CD14-positive monocyte (primary cell): ENCODE measurements at regions not wholly inside any gene's neighbourhood (a gene's known extent, or its start where the extent isn't known, plus 50 kb on each side); places are given as distances from the start of the nearest gene placed in this dataset.

Source experiments
- DNase-seq, 3 donors: peaks; one replicate each; pipeline ENCODE4 v3.0.0-alpha.2; 2011 to 2022
- H2AFZ ChIP-seq: 2 replicates; pipeline ENCODE4 v1.6.0; 2012; ENCODE audit warnings: mild to moderate bottlenecking, low read depth, low read length, inconsistent platforms; ENCODE audit not compliant: insufficient read depth, poor library complexity, severe bottlenecking
- H3K27ac ChIP-seq, 2 donors: 1 replicate in 1 of 2; 2 replicates in 1 of 2; pipeline ENCODE4 v1.5.1; 2012 to 2013; ENCODE audit warnings: low read length in 2 of 2, control low read depth in 1 of 2, inconsistent platforms in 1 of 2, low read depth in 1 of 2, mild to moderate bottlenecking in 1 of 2
- H3K27me3 ChIP-seq, 2 donors: one replicate each; pipeline versions ENCODE4 v1.6.0 to v1.6.1; 2011 to 2013; ENCODE audit warnings: low read length in 2 of 2; ENCODE audit not compliant: control insufficient read depth in 2 of 2, insufficient read depth in 2 of 2
- H3K36me3 ChIP-seq, 2 donors: replicated peaks in 1 of 2; 1 replicate in 1 of 2; 2 replicates in 1 of 2; pipeline versions ENCODE4 v1.5.1 to v1.6.1; 2012 to 2013; ENCODE audit warnings: low read length in 2 of 2, control low read depth in 1 of 2, inconsistent platforms in 1 of 2, mild to moderate bottlenecking in 1 of 2; ENCODE audit not compliant: insufficient read depth in 2 of 2, control insufficient read depth in 1 of 2
- H3K4me1 ChIP-seq, 2 donors: 1 replicate in 1 of 2; 2 replicates in 1 of 2; pipeline versions ENCODE4 v1.5.1 to v1.6.1; 2012 to 2013; ENCODE audit warnings: low read length in 2 of 2, control low read depth in 1 of 2, inconsistent platforms in 1 of 2, mild to moderate bottlenecking in 1 of 2, moderate library complexity in 1 of 2; ENCODE audit not compliant: insufficient read depth in 2 of 2, control insufficient read depth in 1 of 2
- H3K4me2 ChIP-seq: replicated peaks from 2 replicates; pipeline ENCODE3; 2012; ENCODE audit warnings: low read length, moderate library complexity, mild to moderate bottlenecking; ENCODE audit not compliant: poor library complexity, severe bottlenecking; ENCODE audit errors: extremely low read depth
- H3K4me3 ChIP-seq, 3 experiments: fragments of 200-600 bp in 1 of 3; sonication (generic) in 1 of 3; replicated peaks in 1 of 3; 1 replicate in 2 of 3; 2 replicates in 1 of 3; pipeline ENCODE4 v1.5.1; 2011 to 2013; ENCODE audit warnings: low read length in 3 of 3, mild to moderate bottlenecking in 3 of 3, control low read depth in 2 of 3, low read depth in 2 of 3, inconsistent platforms in 1 of 3, moderate library complexity in 1 of 3
- H3K79me2 ChIP-seq: 2 replicates; pipeline ENCODE4 v1.6.0; 2012; ENCODE audit warnings: mild to moderate bottlenecking, control low read depth, inconsistent platforms, low read length, moderate library complexity; ENCODE audit not compliant: insufficient read depth
- H3K9ac ChIP-seq: 2 replicates; pipeline ENCODE4 v1.6.0; 2017; ENCODE audit warnings: low read length, mild to moderate bottlenecking; ENCODE audit not compliant: insufficient read depth, poor library complexity, severe bottlenecking
- H3K9me3 ChIP-seq, 2 donors: replicated peaks in 1 of 2; 1 replicate in 1 of 2; 2 replicates in 1 of 2; pipeline versions ENCODE4 v1.5.1 to v1.6.1; 2012 to 2013; ENCODE audit warnings: low read length in 2 of 2, control low read depth in 1 of 2; ENCODE audit not compliant: control insufficient read depth in 1 of 2, insufficient read depth in 1 of 2
- H4K20me1 ChIP-seq: 2 replicates; pipeline ENCODE4 v1.6.0; 2012; ENCODE audit warnings: mild to moderate bottlenecking, low read length, control low read depth, moderate library complexity; ENCODE audit not compliant: insufficient read depth
- H3K27ac Mint-ChIP-seq, 7 donors: one replicate each; pipeline ENCODE4 v1.8.0; 2020; ENCODE audit warnings: mild to moderate bottlenecking in 7 of 7, mixed read lengths in 7 of 7, moderate library complexity in 6 of 7, inconsistent platforms in 2 of 7
- H3K27me3 Mint-ChIP-seq, 3 donors: one replicate each; pipeline ENCODE4 v1.8.0; 2021 to 2022; ENCODE audit warnings: low read depth in 3 of 3, mild to moderate bottlenecking in 3 of 3, mixed read lengths in 3 of 3, moderate library complexity in 3 of 3, inconsistent platforms in 1 of 3
- H3K36me3 Mint-ChIP-seq, 2 donors: one replicate each; pipeline ENCODE4 v1.8.0; 2020; ENCODE audit warnings: mixed read lengths in 2 of 2, inconsistent platforms in 1 of 2, mild to moderate bottlenecking in 1 of 2
- H3K4me1 Mint-ChIP-seq: one replicate; pipeline ENCODE4 v1.8.0; 2020; ENCODE audit warnings: mild to moderate bottlenecking, mixed read lengths
- H3K4me3 Mint-ChIP-seq, 2 donors: one replicate each; pipeline ENCODE4 v1.8.0; 2020; ENCODE audit warnings: mild to moderate bottlenecking in 2 of 2, mixed read lengths in 2 of 2, moderate library complexity in 1 of 2
- H3K9me3 Mint-ChIP-seq, 7 donors: one replicate each; pipeline ENCODE4 v1.8.0; 2020 to 2022; ENCODE audit warnings: mixed read lengths in 7 of 7, mild to moderate bottlenecking in 6 of 7, moderate library complexity in 6 of 7, inconsistent platforms in 2 of 7
- CTCF ChIP-seq: fragments of 200-600 bp; IDR thresholded peaks from one replicate; pipeline ENCODE4 v1.8.0; 2022; ENCODE audit warnings: antibody characterized with exemption, mild to moderate bottlenecking
- WGBS: methylation state at CpG from one replicate; pipeline ENCODE4 v1.1.5; 2013; ENCODE audit warnings: missing lambda C conversion rate; ENCODE audit not compliant: insufficient coverage; 5-methylcytosine and 5-hydroxymethylcytosine counted together
- intact Hi-C, 2 donors: fragments of 100-400 bp; cut with micrococcal nuclease; formaldehyde crosslinking; loops; one replicate each; pipeline versions ENCODE4 v1.15.0 to v1.15.1; 2023

GRCh38 chr9:30925635-30926034, 1458.8 kb upstream of the ACO1 start:
- Histone ChIP-seq H3K79me2 (no peaks in the 10 kb centered on the region), H3K36me3 (no peaks in the 10 kb centered on the region), H3K4me2 (no peak overlapping the region), H3K9ac (no peak overlapping the region), H3K27me3 (no peaks in the 10 kb centered on the region), H3K4me3 (no peak overlapping the region), H4K20me1 (no peaks in the 10 kb centered on the region), H2AFZ (no peak overlapping the region), H3K27ac (no peak overlapping the region), H3K9me3 (no peaks in the 10 kb centered on the region), H3K4me1 (no peaks in the 10 kb centered on the region)
- Mint-ChIP-seq H3K36me3 (no peaks in the 10 kb centered on the region), H3K4me3 (no peak overlapping the region), H3K27ac (no peak overlapping the region), H3K9me3 (no peaks in the 10 kb centered on the region), H3K27me3 (no peaks in the 10 kb centered on the region), H3K4me1 (no peaks in the 10 kb centered on the region)
- WGBS = no CpG with 5 or more reads among the region's 2 CpGs
- no peak for DNase-seq
- intact Hi-C loops = no loop called here
- no peak for TF ChIP-seq CTCF

DNA sequence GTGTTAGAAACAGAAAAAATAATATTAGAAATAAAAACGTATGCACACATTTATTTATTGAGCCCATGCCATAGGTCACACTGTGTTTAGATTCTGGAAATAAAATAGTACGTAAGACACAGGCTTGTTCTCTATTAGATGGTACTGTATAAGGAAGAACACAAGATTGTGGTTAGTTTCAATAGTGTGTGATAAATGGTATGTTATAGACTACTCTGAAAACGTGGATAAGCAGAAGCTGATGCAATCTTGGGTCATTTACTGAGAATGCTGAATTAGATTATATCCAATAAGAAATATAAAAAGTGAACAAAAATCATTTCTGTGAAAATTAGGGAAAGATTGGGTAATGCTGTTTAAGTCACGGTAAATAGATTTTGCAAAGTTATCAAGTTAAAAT, 1456.4 kb upstream of the ACO1 start:
- Histone ChIP-seq H3K9ac (no peak overlapping the region), H3K27ac (no peak overlapping the region), H3K4me1 (no peaks in the 10 kb centered on the region), H3K79me2 (no peaks in the 10 kb centered on the region), H4K20me1 (no peaks in the 10 kb centered on the region), H2AFZ (no peak overlapping the region), H3K4me3 (no peak overlapping the region), H3K27me3 (no peaks in the 10 kb centered on the region), H3K9me3 (no peaks in the 10 kb centered on the region), H3K36me3 (no peaks in the 10 kb centered on the region), H3K4me2 (no peak overlapping the region)
- no peak overlapping the region for H3K4me3 Mint-ChIP-seq
- DNase-seq = no peak
- 67% methylated on average over 1 of the region's 4 CpGs for WGBS
- intact Hi-C loops = no loop called here
- no peak for TF ChIP-seq CTCF
- no peaks in the 10 kb centered on the region for H3K4me1 Mint-ChIP-seq
- H3K27me3 Mint-ChIP-seq = no peaks in the 10 kb centered on the region
- H3K27ac Mint-ChIP-seq = no peak overlapping the region
- no peaks in the 10 kb centered on the region for H3K9me3 Mint-ChIP-seq
- no peaks in the 10 kb centered on the region for H3K36me3 Mint-ChIP-seq
